Activated CD8-positive, alpha-beta memory T cell treated with anti-CD3 and anti-CD28 coated beads, Interleukin-2, amount 50 U/mL, for 24 hours (primary cell): ENCODE measurements at regions not wholly inside any gene's neighbourhood (a gene's known extent, or its start where the extent isn't known, plus 50 kb on each side); places are given as distances from the start of the nearest gene placed in this dataset.
"Not testable (repeated sequence)": the region's sequence is repeated elsewhere in the genome, so short reads cannot be mapped to it uniquely, and the experiment has no call there.

Experiments used
- DNase-seq: peaks from one replicate; pipeline ENCODE4 v3.0.0-alpha.2; 2020; ENCODE audit errors: extremely low read depth

DNA sequence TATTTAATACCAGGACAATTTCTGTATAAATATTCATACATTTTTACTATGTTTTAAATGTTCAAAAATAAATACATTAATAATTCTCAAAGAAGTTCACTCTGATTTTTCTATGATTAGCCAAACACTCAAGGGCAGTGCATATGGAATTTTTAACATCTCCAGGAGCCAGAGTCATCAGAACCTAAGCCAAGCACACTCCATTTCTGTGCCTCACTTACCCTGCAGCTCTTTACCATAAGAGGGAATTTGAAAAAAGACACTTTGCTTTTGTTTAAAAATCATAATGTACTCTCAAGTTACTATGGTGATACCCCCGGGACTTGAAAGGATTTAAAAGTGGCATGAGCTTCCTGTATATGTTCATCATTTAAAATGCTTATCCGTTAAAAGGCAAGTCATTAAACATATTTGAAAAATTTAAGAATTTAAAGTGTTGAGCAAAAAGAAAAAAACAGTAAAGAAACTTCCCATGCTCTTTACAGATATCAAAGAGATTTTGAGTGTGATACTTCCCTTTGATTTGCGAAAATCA is 747.4 kb upstream of the NECTIN3 start:
- DNase-seq = no peak

DNA sequence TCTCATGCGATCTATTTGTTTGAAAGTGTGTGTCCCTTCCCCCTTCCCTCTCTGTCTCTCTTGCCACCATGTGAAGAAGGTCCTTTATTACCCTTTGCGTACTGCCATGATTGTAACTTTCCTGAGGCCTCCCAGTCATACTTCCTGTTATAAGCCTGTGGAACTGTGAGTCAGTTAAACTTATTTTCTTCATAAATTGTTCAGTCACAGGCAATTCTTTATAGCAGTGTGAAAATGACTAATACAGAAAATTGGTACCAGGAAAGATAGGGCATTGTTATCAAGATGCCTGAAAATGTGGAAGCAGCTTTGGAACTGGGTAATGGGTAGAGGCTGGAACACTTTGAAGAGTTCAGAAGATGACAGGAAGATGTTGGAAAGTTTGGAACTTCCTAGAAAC is 743.7 kb upstream of the NECTIN3 start:
- DNase-seq = no peak

DNA sequence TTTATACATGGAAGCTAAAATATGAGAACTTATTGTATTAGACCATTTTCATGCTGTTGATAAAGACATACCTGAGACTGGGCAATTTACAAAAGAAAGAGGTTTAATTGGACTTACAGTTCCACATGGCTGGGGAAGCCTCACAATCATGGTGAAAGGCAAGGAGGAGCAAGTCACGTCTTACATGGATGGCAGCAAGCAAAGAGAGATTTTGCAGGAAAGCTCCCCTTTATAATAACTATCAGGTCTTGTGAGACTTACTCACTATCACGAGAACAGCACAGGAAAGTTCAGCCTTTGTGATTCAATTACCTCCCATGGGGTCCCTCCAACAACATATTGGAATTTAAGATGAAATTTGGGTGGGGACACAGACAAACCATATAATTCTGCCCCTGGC is 740.1 kb upstream of the NECTIN3 start:
- not testable (repeated sequence) for DNase-seq

DNA sequence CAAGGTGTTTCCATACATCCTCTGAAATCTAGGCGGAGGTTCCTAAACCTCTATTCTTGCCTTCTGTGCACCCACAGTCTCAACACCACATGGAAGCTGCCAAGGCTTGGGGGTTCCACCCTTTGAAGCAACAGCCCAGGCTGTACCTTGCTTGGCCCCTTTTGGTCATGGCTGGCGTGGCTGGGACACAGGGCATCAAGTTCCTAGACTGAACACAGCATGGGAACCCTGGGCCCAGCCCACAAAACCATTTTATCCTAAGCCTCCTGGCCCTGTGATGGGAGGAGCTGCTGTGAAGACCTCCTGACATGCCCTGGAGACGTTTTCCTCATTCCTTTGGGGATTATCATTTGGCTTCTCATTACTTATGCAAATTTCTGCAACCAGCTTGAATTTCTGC is 739.0 kb upstream of the NECTIN3 start:
- no peak for DNase-seq

DNA sequence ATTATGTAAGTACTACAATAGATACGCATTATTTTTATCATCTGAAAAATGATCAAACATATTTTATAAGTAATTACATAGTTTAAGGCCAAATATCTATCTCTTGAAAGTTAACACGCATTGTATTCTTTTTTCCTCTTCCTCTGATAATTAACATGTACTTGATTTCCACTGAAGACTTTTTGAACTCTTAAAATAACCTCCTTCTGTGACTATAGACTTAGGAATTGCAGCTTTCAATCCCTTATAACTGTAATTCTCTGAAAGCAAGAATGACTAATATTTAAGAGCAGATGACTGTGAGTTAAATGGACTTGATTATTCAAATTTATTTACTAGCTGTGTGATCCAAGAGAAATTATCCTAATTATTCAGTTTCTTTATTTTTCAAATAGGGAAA is 730.6 kb upstream of the NECTIN3 start:
- DNase-seq = no peak

DNA sequence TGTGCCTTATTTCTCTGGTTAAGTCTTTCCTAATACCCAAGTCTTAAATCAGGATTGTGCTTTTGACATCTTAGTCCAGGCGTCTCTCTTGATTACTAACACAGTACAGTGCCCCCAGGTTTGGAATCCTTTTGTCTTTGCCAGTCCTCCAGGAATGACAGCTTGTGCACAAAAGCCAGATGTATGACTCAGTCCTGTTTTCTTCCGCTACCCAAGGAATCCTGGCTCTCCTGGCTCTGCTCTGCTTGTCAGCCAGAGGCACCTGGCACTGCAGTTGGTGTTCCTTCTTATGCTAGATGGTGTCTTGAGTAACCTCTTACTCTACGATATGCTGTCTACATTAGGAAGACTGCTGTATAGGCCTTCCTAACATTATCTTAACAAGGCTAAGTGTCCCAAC is 728.2 kb upstream of the NECTIN3 start:
- DNase-seq = no peak

DNA sequence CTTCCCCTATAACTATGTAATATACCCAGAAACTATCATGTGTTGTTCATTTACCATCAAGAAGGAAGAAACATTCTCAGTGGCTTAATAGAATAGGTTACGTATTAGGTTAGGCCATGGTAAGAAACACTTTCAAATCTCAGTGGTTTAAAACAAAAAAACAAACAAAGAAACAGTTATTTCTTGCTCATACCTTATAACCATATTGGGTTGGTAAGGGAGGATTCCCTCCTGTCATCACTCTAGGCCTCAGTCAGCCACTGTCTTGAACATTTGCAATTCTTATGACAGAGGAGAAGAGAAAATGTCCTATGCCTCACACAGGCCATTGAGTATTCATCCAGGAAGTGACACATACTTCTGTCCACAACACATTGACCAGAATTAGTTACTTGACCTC is 727.7 kb upstream of the NECTIN3 start:
- no peak for DNase-seq

DNA sequence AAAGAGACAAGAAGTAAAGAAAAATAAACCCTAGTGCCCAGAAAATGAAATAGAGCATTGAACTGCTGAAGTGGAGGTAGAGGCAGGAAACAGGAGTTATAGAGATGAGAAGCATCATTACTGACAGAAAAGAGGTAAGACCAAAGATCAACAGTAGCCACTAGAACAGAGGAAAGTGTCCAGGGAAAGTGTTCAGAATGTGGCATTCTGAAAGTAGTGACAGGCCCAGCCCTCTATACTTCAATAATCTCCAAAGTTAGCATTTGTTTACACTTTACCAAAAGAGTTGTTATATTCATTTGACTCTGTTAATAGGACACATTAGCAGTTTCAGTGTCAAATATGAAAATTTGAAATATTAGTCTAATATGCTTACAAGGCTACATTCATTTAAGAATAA is 727.1 kb upstream of the NECTIN3 start:
- DNase-seq = no peak

DNA sequence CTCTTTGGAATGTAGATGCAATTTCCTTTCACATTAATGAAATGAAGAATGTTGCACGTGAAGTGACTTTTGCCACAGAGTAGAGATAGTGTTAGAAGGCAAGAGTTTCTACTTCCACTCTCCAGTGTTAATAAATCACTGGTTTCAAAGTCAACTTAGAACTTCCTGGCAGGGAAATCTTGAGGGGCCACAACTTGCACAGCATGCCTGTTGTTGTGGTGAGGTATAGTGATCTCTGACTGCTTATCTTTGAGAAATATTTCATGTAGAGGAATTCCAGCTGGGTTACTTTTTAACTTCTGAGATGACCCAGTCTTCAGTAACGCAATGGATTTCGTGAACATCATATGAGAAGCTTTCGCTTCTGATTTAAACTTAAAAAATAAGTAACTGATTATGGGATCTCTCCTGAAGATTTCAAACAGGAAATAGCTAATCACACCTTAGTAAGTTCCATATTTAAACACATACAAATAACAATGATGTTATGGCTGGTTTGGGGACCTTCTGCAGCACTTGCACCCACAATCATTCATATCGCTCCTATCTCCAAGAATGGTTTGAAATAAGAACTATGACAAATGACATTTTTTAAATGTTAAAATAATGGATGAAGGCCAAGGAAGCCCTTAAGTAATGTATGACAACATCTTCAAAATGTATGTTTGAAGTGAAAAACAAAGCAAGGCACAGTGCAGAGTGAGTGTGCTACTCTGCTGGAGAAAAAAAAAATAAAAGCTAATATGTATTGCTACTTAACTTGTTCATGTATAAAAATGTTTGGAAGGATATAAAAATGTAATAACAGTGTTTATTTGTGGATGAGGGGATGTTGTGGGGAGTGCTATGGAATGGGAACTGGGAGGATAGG is 726.5 kb upstream of the NECTIN3 start:
- no peak for DNase-seq

DNA sequence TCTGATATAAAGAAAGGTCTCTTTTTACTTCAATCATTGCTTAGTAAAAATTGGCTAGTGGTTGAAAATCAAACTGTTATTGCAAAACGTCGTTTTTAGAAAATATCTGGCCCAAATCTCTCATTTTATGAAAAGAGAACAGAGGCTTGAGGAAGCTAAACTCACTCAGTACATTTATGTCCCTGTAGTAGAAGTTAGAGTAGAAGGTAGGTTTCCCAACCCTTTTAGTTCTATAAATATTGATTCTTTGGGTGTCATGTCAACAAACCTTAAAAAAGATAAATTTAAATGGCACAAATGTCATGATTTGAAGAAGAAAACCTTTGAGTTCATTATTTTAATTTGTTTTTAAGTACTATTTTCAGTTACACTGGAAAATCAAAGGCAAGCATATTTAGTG is 722.3 kb upstream of the NECTIN3 start:
- no peak for DNase-seq

DNA sequence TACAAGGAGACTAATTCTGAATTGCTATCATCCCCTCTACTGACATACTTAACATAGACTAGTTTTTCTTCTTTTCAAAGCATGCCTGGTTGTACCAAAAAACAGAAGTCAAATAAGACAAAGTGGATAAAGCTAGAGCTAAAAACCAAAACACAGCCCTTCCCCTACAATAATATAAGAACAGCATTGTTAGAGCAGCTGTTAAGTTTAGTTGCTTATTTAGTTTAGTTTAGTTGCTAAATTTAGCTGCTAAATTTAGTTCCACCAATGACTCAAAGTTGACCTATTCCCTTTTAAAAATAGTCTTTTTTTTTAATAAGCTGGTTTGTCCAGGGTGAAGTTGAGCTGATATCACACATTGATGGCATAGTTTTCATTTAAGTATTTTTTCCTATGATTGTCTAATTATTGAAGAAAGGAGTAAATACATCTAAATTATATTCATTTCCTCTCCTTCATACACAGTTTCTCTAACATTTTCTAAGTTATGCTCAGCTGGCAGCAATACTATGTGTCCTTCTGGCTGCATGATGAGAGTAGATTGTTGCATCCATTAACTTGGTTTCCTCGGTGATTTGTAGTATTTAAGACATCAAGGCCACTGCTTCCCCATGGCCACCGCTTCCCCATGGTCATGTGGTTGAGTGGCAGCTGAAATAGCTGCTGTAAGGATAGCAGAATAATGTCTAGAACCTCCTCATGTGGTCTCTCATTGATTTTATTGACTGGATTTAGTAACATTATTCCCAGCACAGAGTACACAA is 718.6 kb upstream of the NECTIN3 start:
- DNase-seq = no peak

DNA sequence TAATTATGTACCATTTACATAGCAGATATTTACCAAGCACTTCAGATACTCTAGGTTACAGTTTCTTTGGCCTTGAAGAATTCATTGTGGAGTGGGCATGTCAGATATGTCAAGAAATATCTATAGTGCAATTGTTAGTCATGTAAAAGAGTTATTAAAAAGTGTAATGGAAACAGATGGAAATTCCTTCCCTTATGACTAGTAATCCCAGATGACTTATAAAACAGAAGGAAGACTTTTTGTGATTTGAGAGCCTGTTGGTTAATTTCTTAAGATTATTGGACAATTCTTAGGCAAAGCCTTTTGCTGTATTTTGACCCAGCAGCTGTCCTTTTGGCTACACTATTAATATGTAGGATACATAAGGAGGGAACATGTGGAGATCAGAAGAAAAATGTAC is 708.9 kb upstream of the NECTIN3 start:
- DNase-seq = no peak

DNA sequence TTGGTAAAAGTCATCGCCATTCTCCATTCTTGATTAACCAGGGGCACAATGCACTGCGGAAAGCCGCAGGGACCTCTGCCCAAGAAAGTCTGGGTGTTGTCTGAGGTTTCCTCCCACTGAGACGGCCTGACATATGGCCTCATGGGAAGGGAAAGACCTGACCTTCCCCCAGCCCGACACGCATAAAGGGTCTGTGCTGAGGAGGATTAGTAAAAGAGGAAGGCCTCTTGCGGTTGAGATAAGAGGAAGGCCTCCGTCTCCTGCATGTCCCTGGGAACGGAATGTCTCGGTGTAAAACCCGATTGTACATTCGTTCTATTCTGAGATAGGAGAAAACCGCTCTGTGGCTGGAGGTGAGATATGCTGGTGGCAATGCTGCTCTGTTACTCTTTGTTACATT is 704.3 kb upstream of the NECTIN3 start:
- not testable (repeated sequence) for DNase-seq

DNA sequence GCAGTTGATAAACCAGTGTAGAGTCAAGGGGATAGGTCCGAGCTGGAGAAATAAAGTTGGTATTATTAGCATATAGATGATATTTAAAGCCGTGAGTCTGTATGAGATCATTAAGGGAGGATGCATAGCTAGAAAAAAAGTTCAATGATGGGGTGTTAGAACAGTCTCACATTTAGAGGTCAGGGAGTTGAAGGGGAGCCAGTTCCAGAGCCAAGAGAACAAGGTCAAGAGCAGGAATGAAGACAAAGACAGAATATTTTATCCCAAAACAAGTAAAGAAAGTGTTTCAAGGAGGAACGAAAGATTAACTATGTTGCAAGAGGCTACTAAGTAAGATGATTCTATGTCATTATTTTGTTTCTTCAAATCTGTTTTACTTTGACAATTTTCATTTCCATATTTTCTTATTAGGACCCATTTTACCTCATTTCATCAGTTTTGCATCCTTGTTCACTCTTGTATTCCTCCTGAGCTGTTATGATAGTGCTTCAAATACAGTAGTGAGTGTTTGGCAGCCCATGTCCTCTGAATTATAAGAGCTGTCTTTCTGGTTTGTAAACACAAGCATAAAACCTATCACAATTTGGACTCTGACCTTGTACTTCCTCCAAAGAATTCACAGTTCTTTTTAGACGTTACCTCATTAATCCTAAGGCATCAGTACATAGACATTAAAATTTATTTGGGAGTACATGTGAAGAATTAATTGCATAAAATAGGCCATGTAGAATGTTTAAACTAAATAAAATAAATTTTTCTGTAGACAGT is 695.7 kb upstream of the NECTIN3 start:
- no peak for DNase-seq

DNA sequence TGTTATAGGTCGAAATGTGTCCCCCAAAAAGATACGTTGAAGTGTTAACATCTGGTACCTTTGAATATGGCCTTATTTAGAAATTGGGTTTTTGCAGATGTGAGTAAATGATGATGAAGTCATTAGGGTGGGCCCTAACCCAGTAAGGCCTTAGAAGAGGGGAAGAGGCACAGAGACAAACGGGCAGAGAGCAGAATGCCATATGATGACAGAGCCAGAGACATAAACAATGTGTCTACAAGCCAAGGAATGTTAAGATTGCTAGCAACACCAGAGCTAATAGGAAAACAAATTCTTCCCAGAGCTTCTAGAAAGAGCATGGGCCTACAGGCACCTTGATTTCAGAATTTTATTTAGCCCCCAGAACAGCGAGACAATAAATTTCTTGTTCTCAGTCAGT is 693.1 kb upstream of the NECTIN3 start:
- DNase-seq = no peak

DNA sequence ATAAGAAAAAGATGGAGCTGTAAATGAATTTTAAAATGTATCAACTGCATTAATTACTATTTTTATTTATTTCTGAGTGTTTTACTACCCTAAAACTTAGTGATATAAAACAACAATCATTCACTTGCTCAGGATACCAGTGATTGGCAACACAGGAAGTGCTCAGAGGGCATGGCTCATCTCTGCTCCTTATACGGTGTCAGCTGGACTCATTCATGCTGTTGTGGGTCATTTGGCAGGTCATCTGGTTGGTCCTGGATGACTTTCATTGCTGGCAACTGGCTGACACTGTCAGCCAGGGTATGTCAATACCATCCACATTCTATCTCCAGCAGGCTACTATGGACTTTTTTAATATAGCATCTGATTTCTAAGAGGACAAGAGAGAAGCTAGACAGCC is 689.6 kb upstream of the NECTIN3 start:
- no peak for DNase-seq

DNA sequence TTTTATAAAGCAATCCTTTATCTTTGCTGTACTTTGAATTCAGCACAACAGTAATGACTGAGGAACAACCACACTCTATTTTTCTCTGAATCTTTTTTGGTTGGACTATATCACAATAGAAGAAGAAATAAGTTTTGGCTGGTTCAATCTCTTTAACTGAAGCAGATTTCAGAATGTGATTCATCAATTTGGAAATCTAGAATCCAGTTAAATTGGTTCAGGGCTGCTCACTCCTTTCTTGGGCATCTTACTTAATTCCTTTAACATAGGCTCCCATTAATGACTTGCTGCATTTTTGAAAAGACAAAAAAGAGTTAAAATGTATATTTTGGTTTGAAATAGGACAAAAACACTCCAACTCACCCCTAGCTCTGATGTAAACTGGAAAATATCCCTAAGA is 688.3 kb upstream of the NECTIN3 start:
- no peak for DNase-seq

DNA sequence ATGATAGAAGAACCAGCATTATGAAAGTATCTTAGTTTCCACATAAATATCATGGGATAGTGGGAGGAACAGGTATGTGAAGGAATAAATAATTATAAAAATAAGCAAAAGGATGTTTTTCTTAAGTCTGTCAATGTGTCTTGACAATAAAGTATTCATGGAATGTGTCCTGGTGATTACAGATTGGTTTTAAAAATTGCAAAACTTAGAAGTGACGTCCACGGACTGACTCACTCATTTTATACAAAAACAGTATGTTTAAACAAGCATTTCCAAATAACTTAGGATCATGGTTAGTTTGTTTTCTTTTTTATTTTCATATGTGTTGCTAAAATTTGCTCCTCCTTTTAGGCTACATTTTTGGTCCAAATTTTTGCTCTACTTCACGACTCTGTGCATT is 687.0 kb upstream of the NECTIN3 start:
- no peak for DNase-seq

DNA sequence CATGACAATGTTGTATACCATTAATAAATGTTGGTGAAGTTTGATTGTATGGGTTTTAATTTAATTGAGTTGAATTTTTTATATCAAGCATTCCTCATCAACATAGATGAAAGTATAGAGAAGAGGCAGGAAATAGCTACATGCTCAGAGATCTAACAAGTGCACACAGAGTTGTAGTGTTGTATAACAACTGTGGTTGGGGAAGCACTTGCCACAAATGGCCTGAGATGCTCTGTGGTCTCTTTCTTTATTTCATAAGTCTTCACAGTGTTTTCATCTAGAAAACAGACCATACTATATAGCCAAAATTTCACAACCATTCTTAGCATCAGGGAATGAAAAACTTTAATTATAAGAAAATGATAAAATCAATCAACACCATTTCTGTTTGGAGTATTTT is 682.6 kb upstream of the NECTIN3 start:
- no peak for DNase-seq

DNA sequence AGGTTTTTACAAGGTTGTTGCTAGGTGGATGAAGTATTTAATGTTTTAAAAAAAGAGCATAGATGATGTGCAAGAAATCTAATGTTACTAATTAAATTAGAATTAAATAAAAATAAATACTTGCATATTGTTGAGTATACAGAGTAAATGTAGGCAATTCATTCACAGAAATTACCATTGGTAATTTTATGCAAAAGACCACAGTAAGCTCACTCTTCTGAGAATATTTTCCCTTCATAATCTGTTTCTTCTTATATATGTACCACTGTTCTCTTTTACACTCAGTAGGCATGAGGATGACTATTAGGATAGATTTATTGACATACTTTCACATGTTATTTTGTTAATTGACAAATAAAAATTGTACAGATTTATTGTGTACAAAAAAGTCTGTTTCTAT is 681.2 kb upstream of the NECTIN3 start:
- DNase-seq = no peak

DNA sequence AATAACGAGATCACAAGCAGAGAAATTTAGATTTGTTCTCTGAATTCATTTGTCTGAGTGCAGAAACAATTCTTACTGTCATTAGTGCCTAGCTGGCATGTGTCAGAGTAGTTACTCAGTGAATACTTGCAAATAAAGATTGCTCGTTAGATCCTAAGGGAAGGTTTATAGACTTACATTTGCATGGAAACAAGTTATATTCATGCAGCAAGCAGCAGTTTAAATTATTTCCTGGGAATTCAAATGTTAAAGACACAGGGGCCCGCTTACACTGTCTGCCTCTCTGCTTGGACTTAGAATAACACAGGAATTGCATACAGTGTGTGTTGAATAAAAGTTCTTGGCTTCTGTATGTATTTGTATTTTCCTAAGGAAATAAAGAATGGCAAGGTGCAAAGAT is 680.6 kb upstream of the NECTIN3 start:
- DNase-seq = no peak

DNA sequence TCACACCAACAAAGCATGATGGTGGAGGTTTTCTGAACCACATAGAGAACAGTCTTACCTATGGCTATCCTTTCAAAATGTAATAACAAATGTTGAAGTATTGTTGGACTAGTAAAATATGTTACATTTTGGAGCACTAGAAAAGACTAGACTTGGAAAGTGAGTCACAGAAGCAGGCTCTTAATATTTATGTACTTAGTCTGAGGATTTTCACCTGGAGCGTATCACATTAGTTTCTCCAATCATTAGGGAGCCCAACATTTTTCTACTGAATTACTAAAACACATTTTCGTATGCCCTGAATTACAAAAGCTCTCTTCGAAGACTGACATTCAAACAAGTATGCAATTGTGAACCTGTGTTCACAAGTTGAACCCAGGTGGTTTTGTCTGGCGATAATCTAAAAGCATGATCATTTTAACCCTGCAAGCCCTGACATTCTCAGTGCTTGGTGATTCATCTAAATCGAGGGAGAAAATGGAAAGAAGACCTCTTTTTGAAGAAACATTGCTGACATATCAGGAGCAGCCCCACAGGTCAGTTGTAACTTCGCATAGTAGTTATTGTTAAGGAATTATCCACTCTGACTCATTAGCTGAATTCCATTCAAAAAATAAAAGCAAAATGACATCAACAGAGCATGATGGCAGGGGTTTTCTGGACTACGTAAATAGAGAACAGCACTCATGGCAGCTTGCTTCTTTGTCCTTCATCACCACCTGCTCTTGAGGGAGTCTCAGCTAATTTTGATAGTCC is 679.8 kb upstream of the NECTIN3 start:
- DNase-seq = no peak
